Liver (tissue), 8 donors: ENCODE measurements at regions not wholly inside any gene's neighbourhood (a gene's known extent, or its start where the extent isn't known, plus 50 kb on each side); places are given as distances from the start of the nearest gene placed in this dataset.

Experiments
- DNase-seq: peaks from one replicate; pipeline ENCODE4 v3.0.0-alpha.2; 2017; ENCODE audit warnings: low spot score
- H3K27ac ChIP-seq, 2 donors: one replicate each; pipeline ENCODE4 v1.7.0; 2013; ENCODE audit warnings: inconsistent platforms in 2 of 2, low read length in 2 of 2, control low read depth in 1 of 2, low read depth in 1 of 2, mild to moderate bottlenecking in 1 of 2
- H3K27me3 ChIP-seq, 4 donors: one replicate each; pipeline versions ENCODE4 v1.6.1 to v1.7.0; 2013; ENCODE audit warnings: low read length in 3 of 4, inconsistent platforms in 1 of 4, mild to moderate bottlenecking in 1 of 4, moderate library complexity in 1 of 4; ENCODE audit not compliant: control insufficient read depth in 4 of 4, insufficient read depth in 4 of 4
- H3K36me3 ChIP-seq, 4 donors: one replicate each; pipeline versions ENCODE4 v1.6.1 to v1.7.0; 2013; ENCODE audit warnings: low read length in 3 of 4, mild to moderate bottlenecking in 3 of 4, low read depth in 1 of 4, moderate library complexity in 1 of 4; ENCODE audit not compliant: control insufficient read depth in 4 of 4, insufficient read depth in 3 of 4
- H3K4me1 ChIP-seq, 4 donors: one replicate each; pipeline versions ENCODE4 v1.6.1 to v1.7.0; 2013; ENCODE audit warnings: low read length in 3 of 4, mild to moderate bottlenecking in 3 of 4, moderate library complexity in 1 of 4; ENCODE audit not compliant: control insufficient read depth in 4 of 4, insufficient read depth in 4 of 4
- H3K4me3 ChIP-seq, 3 donors: one replicate each; pipeline versions ENCODE4 v1.6.1 to v1.7.0; 2013; ENCODE audit warnings: low read length in 3 of 3, control low read depth in 1 of 3, low read depth in 1 of 3, mild to moderate bottlenecking in 1 of 3
- H3K9ac ChIP-seq, 2 donors: one replicate each; pipeline ENCODE4 v1.7.0; 2013; ENCODE audit warnings: low read length in 2 of 2, mild to moderate bottlenecking in 2 of 2, moderate library complexity in 2 of 2, control low read depth in 1 of 2, low read depth in 1 of 2
- H3K9me3 ChIP-seq, 4 donors: one replicate each; pipeline versions ENCODE4 v1.6.1 to v1.7.0; 2013; ENCODE audit warnings: low read length in 3 of 4; ENCODE audit not compliant: control insufficient read depth in 4 of 4
- EGR1 ChIP-seq, 2 donors: IDR thresholded peaks; 2 replicates each; pipeline ENCODE4 v1.6.1; 2016 to 2018; ENCODE audit warnings: antibody characterized with exemption in 2 of 2, low read depth in 2 of 2
- FOXA1 ChIP-seq: IDR thresholded peaks from 2 replicates; pipeline ENCODE4 v1.6.1; 2016; ENCODE audit warnings: antibody characterized with exemption
- FOXA2 ChIP-seq: IDR thresholded peaks from 2 replicates; pipeline ENCODE4 v1.6.1; 2016; ENCODE audit warnings: antibody characterized with exemption
- HNF4A ChIP-seq, 2 donors: conservative IDR thresholded peaks; 2 replicates each; pipeline ENCODE4 v1.6.1; 2016; ENCODE audit warnings: antibody characterized with exemption in 2 of 2, mild to moderate bottlenecking in 2 of 2
- HNF4G ChIP-seq: IDR thresholded peaks from 2 replicates; pipeline ENCODE4 v1.6.1; 2016; ENCODE audit warnings: antibody characterized with exemption
- JUND ChIP-seq, 2 donors: IDR thresholded peaks; 2 replicates each; pipeline ENCODE4 v1.6.1; 2016; ENCODE audit warnings: antibody characterized with exemption in 2 of 2
- NR2F2 ChIP-seq: IDR thresholded peaks from 2 replicates; pipeline ENCODE4 v1.6.1; 2016; ENCODE audit warnings: antibody characterized with exemption
- RAD21 ChIP-seq, 2 donors: IDR thresholded peaks; 2 replicates each; pipeline ENCODE4 v1.6.1; 2016; ENCODE audit warnings: antibody characterized with exemption in 2 of 2, mild to moderate bottlenecking in 2 of 2
- RXRA ChIP-seq, 2 donors: IDR thresholded peaks; 2 replicates each; pipeline ENCODE4 v1.6.1; 2017 to 2018; ENCODE audit warnings: antibody characterized with exemption in 2 of 2, mild to moderate bottlenecking in 1 of 2
- SP1 ChIP-seq: IDR thresholded peaks from 2 replicates; pipeline ENCODE4 v1.6.1; 2018; ENCODE audit warnings: antibody characterized with exemption, mild to moderate bottlenecking
- TAF1 ChIP-seq: conservative IDR thresholded peaks from 2 replicates; pipeline ENCODE4 v1.6.1; 2016; ENCODE audit warnings: antibody characterized with exemption, mild to moderate bottlenecking
- YY1 ChIP-seq: IDR thresholded peaks from 2 replicates; pipeline ENCODE4 v1.6.1; 2016; ENCODE audit warnings: antibody characterized with exemption, mild to moderate bottlenecking
- WGBS: extraction: QIAGEN DNeasy Blood & Tissue Kit; methylation state at CpG from one replicate; pipeline ENCODE4 v1.1.7; 2013; 5-methylcytosine and 5-hydroxymethylcytosine counted together
- TF ChIP-seq, protein P1 (sequence below): IDR thresholded peaks from 2 replicates; pipeline ENCODE4 v1.6.1; 2016; ENCODE audit warnings: antibody characterized with exemption, mild to moderate bottlenecking
- TF ChIP-seq, protein P2 (sequence below): IDR thresholded peaks from 2 replicates; pipeline ENCODE4 v1.6.1; 2016; ENCODE audit warnings: antibody characterized with exemption
- TF ChIP-seq, protein P3 (sequence below): IDR thresholded peaks from 2 replicates; pipeline ENCODE4 v1.6.1; 2016; ENCODE audit warnings: antibody characterized with exemption
- TF ChIP-seq, protein P4 (sequence below): fragments of 150-350 bp; IDR thresholded peaks from 2 replicates; pipeline ENCODE4 v1.5.1; 2017; ENCODE audit warnings: improper control_type of control experiment, low read depth, low read length; ENCODE audit not compliant: missing input control
- donor health status: healthy.
- donor health status: healthy.
- donor health status: healthy.
- donor health status: healthy.
- donor health status: healthy.

DNA sequence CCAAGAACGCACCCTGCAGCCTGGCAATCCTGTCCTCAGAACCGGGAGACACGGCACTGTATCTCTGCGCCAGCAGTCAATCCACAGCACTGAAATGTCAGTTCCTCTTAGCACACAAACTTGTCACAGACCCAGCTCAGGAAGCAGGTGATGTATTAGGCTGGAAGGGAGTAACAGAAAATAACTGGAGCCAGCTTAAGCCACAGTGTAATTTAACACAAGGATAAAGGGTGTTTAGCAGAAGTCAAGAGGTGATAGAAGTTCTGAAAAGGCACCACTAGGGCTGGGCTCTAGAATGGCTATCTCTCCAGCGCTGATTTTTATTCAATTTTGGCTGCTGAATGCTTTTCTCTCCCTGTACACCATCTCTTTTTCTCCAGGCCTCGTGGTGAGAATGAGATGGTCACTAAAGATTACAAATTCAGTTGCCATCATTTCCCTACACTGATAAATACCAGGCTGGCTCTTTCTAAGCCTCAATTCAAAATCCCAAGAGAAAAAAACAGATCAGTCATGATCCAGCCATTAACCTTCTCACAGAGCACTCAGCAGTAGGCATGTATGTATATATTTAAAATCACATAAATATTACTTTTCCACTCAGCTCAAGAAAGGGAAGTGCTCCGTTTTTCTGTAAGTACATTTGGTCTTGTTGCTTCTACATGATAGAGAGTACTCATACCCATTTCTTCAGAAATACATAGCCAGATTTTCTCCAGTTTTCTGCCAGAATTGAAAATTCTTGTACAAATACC is 102.7 kb upstream of the PRSS1 start:
- WGBS = 45% methylated on average over 7 of the region's 7 CpGs
- H3K4me3 ChIP-seq = no peak overlapping the region
- TF ChIP-seq FOXA2 (no peak), HNF4G (no peak), TAF1 (no peak), HNF4A (conservative IDR thresholded peaks at IDR 0.05) (no peak), FOXA1 (no peak), YY1 (no peak)
- TF ChIP-seq, protein P1, sequence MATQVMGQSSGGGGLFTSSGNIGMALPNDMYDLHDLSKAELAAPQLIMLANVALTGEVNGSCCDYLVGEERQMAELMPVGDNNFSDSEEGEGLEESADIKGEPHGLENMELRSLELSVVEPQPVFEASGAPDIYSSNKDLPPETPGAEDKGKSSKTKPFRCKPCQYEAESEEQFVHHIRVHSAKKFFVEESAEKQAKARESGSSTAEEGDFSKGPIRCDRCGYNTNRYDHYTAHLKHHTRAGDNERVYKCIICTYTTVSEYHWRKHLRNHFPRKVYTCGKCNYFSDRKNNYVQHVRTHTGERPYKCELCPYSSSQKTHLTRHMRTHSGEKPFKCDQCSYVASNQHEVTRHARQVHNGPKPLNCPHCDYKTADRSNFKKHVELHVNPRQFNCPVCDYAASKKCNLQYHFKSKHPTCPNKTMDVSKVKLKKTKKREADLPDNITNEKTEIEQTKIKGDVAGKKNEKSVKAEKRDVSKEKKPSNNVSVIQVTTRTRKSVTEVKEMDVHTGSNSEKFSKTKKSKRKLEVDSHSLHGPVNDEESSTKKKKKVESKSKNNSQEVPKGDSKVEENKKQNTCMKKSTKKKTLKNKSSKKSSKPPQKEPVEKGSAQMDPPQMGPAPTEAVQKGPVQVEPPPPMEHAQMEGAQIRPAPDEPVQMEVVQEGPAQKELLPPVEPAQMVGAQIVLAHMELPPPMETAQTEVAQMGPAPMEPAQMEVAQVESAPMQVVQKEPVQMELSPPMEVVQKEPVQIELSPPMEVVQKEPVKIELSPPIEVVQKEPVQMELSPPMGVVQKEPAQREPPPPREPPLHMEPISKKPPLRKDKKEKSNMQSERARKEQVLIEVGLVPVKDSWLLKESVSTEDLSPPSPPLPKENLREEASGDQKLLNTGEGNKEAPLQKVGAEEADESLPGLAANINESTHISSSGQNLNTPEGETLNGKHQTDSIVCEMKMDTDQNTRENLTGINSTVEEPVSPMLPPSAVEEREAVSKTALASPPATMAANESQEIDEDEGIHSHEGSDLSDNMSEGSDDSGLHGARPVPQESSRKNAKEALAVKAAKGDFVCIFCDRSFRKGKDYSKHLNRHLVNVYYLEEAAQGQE = no peak
- H3K9ac ChIP-seq = no peak overlapping the region
- no peaks in the 10 kb centered on the region for H3K4me1 ChIP-seq
- H3K27ac ChIP-seq = no peak overlapping the region
- no peaks in the 10 kb centered on the region for H3K36me3 ChIP-seq
- no peaks in the 10 kb centered on the region for H3K9me3 ChIP-seq
- no peak for DNase-seq
- H3K27me3 ChIP-seq = peaks cover 0 to 10% (median 4%) of the 10 kb centered on the region in 4 donors

DNA sequence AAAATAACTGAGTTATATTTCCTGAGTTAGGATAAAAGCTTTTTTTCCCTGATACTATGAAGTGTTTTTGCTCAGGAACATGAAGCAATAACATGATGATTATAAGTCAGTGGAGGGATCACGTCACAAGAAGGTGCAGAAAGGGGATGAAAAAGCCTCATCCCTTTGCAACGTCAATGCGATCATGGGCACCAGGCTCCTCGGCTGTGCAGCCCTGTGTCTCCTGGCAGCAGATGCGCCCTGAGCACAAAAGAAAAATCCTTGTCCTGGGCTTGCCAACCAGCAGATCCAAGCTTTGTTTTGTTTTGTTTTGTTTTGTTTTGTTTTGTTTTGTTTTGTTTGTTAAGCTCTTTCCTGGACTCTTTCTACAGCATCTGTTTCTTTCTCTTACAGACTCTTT is 103.5 kb upstream of the PRSS1 start:
- 50% methylated on average over 5 of the region's 5 CpGs for WGBS
- Histone ChIP-seq H3K9me3 (no peaks in the 10 kb centered on the region), H3K4me3 (no peak overlapping the region), H3K27ac (no peak overlapping the region), H3K27me3 (peaks cover 0 to 10% (median 4%) of the 10 kb centered on the region in 4 donors), H3K4me1 (no peaks in the 10 kb centered on the region), H3K36me3 (no peaks in the 10 kb centered on the region), H3K9ac (no peak overlapping the region)
- TF ChIP-seq RAD21 (IDR thresholded peaks at IDR 0.05) (no peak), TAF1 (no peak), EGR1 (IDR thresholded peaks at IDR 0.05; ENCODE audit: low read depth in 2 of 2) (no peak), YY1 (no peak), FOXA2 (no peak), SP1 (no peak)
- TF ChIP-seq, protein P2, sequence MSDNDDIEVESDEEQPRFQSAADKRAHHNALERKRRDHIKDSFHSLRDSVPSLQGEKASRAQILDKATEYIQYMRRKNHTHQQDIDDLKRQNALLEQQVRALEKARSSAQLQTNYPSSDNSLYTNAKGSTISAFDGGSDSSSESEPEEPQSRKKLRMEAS = no peak
- TF ChIP-seq, protein P3, sequence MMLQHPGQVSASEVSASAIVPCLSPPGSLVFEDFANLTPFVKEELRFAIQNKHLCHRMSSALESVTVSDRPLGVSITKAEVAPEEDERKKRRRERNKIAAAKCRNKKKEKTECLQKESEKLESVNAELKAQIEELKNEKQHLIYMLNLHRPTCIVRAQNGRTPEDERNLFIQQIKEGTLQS = no peak
- no peak for DNase-seq

DNA sequence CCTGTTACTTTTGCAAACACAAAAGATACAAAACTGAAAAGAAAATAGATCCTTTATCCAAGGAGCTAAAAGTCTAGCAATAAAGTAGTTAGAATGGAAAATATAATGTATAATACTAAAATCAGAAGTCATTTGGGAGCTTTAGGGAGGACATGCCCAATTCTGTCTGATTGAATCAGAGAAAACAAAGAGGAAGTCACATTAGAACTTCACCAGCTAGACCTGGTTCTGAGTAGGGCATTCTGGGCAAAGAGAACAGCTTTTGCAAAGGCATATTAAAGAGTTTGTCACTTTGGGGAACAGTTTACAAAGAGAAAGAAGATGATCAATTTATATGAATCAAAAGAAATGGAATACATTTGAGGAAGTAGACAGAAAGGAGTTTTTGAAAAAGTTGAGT is 107.0 kb upstream of the PRSS1 start:
- Histone ChIP-seq H3K9ac (no peak overlapping the region), H3K4me1 (no peaks in the 10 kb centered on the region), H3K27ac (no peak overlapping the region), H3K27me3 (peaks cover 0 to 6% (median 2%) of the 10 kb centered on the region in 4 donors), H3K36me3 (no peaks in the 10 kb centered on the region), H3K9me3 (no peaks in the 10 kb centered on the region), H3K4me3 (no peak overlapping the region)
- no peak for DNase-seq
- TF ChIP-seq TAF1 (no peak), FOXA2 (no peak), HNF4G (no peak), FOXA1 (no peak), EGR1 (IDR thresholded peaks at IDR 0.05; ENCODE audit: low read depth in 2 of 2) (no peak), YY1 (no peak), RAD21 (IDR thresholded peaks at IDR 0.05) (no peak), JUND (IDR thresholded peaks at IDR 0.05) (no peak), HNF4A (conservative IDR thresholded peaks at IDR 0.05) (no peak), RXRA (IDR thresholded peaks at IDR 0.05) (no peak), NR2F2 (no peak)
- TF ChIP-seq, protein P1 = no peak
- TF ChIP-seq, protein P2 = no peak
- TF ChIP-seq, protein P3 = no peak
- TF ChIP-seq, protein P4, sequence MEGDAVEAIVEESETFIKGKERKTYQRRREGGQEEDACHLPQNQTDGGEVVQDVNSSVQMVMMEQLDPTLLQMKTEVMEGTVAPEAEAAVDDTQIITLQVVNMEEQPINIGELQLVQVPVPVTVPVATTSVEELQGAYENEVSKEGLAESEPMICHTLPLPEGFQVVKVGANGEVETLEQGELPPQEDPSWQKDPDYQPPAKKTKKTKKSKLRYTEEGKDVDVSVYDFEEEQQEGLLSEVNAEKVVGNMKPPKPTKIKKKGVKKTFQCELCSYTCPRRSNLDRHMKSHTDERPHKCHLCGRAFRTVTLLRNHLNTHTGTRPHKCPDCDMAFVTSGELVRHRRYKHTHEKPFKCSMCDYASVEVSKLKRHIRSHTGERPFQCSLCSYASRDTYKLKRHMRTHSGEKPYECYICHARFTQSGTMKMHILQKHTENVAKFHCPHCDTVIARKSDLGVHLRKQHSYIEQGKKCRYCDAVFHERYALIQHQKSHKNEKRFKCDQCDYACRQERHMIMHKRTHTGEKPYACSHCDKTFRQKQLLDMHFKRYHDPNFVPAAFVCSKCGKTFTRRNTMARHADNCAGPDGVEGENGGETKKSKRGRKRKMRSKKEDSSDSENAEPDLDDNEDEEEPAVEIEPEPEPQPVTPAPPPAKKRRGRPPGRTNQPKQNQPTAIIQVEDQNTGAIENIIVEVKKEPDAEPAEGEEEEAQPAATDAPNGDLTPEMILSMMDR = no peak
